ENCODE measurements at regions not wholly inside any gene's neighbourhood (a gene's known extent, or its start where the extent isn't known, plus 50 kb on each side); places are given as distances from the start of the nearest gene placed in this dataset.
"Not testable (repeated sequence)": the region's sequence is repeated elsewhere in the genome, so short reads cannot be mapped to it uniquely, and the experiment has no call there.

GRCh38 chr1:34371179-34371578, 194.5 kb downstream of the C1orf94 start:
- not testable (repeated sequence) for DNase-seq

DNA sequence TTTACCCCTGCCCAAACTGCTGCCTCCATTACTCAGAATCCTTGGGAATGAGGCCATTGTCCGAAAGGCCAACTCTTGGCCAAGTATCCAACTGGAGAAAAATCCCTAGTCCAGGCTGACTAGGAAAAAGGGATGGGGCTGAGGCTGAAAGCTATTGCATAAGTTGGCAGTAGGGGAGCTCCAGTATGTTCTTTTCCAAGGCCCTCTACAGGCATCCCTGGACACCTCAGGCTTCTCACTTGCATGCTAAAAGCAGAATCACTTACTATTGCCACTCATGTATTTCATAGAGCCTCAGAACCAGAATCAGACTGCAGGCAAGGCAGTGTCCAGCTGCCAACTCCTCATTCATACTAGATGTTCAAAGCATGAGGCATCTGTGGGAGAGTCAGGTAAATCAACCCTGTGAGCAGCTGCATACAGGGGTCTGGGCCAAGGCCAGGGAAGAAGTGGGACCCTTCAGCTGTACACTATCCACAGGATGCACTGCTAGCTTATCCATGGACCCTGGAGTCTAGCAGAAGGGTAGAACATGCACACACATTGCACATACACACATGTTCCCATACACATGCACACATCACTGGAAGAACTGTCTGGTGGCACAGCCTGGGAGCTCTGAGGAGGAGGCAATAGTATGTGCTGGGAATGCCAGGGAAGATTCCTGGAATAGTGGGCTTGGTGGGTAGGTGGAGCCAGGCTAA, 195.3 kb downstream of the C1orf94 start:
- DNase-seq = no peak

GRCh38 chr1:34372891-34373290, 196.2 kb downstream of the C1orf94 start:
- DNase-seq = no peak

DNA sequence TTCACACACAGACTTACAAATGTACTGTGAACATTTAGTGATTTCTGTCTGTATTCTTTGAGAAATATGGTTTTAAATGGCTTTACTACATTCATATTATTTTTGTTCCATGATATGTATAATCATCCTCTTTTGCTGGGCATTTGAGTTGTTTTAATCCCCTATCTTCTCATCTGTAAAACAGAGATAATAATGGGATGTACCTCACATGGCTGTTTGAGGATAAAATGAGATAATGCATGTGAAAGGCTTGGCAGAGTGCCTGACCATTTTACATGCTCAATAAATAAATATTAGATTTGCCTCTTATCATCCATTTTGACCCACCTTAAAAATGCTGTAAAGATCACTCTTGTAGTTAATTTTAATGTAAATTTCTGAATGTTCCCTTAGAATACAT, 197.2 kb downstream of the C1orf94 start:
- DNase-seq = no peak

DNA sequence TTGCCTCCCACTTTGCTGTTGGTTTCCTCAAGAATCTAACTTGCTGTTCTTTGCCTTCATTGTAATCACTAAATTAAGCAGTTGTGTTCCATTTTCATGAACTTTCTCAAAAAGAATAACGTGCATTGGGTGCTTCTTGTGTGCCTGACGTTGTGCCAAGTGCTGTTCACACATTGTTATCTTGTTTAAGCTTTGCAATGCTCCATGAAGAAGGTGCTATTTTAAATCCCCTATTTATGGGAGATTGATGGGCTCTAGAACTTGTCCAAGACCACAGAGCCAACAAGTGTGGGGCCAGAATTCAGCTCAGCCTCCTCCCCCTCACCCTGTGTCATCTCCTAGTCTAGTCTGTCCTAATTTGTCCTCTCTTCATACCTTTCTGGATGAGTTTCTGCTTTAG, 199.8 kb downstream of the C1orf94 start:
- DNase-seq = no peak

- DNase-seq = no peak
Observed at GRCh38 chr1:34378968-34379856, 202.5 kb downstream of the C1orf94 start.

GRCh38 chr1:34379911-34380310, 203.2 kb downstream of the C1orf94 start:
- no peak for DNase-seq

GRCh38 chr1:34380526-34381124, 203.9 kb downstream of the C1orf94 start:
- no peak for DNase-seq

DNA sequence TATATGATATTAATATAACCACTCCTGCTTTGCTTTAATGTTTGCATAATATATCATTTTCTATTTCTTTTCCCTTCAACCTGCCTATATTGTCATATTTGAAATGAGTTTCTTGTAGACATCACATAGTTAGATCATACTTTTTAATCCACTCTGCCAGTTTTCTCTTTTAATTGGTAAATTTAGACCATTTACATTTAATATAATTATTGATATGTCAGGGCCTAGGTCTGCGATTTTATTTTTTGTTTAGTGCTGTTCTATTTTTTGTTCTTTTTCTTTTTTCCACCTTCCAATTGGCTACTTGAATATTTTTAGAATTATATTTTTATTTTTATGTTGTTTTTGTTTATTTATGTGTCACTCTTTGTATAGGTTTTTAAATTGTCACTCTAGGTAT, 213.3 kb downstream of the C1orf94 start:
- no peak for DNase-seq

- no peak for DNase-seq
Observed at GRCh38 chr1:34396042-34396441, 219.3 kb downstream of the C1orf94 start.

DNA sequence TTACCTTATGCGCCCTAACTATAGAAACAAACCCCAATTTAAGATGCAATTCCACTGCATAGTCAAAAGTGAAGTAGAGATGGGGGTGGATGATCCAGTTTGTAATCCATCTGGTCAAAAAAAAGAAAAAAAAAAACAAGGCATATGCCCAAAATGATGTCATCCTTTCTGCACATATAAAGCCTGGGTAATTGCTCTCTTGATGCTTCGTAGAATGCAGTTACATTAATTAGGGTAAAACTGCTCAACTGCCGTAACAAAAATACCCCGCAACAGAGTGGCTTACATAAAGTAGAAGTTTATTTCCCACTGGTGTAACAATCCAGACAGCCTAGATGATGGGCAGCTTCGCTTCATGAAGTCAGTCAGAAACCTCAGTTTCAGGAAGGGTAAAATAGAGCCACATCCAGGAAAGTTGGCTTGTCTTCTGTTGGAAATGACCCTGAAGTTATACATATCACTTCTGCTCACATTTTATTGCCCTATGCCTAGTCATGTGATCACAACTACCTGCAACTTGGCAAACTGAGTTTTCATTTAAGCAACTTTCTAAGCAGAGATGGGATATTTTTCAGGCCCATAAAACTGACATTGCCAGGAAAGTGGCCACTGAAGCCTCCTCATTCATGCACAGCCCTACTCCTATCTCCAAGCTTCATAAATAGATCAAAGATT, 221.7 kb downstream of the C1orf94 start:
- DNase-seq = no peak

DNA sequence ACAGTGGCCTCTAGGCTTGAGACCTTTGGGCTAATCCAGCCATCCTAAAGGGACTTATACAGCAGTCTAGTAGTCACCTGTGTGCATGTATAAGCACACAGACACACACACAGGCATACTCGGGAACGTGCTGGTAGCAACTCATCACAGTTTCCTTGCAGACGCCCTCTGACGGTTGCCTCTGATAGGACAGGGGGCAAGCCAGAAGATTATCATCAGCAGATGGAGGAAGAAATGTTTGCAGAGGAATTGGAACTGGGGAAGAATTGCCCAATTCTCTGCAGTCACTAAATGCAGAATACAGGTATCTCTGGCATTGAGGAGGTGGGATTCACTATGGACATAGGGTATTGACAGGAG, 222.2 kb downstream of the C1orf94 start:
- DNase-seq = no peak

GRCh38 chr1:34400675-34401074, 224.0 kb downstream of the C1orf94 start:
- no peak for DNase-seq

DNA sequence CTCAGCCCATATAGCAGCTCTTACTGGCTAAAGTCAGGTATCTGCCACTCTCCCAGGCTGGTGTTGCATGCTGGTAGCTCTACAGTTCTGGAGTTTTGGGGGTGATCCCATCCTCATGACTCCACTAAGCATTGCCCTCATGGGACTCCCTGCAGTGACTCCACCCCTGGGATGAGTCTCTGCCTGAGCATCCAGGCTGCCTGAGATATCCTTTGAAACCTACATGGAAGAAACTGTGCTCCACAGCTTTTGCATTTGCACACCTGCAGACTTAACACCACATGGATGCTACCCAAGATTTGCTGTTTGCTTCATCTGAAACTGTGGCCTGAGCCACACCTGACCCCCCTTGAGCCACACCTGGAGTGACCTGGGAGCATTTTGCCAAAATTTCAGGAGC, 226.4 kb downstream of the C1orf94 start:
- no peak for DNase-seq

GRCh38 chr1:34404804-34405203, 228.1 kb downstream of the C1orf94 start:
- DNase-seq = no peak

GRCh38 chr1:34405266-34405959, 228.7 kb downstream of the C1orf94 start:
- no peak for DNase-seq

- DNase-seq = no peak
Observed at GRCh38 chr1:34406377-34406776, 229.7 kb downstream of the C1orf94 start.

- DNase-seq = no peak
Observed at GRCh38 chr1:34406833-34407539, 230.3 kb downstream of the C1orf94 start.

DNA sequence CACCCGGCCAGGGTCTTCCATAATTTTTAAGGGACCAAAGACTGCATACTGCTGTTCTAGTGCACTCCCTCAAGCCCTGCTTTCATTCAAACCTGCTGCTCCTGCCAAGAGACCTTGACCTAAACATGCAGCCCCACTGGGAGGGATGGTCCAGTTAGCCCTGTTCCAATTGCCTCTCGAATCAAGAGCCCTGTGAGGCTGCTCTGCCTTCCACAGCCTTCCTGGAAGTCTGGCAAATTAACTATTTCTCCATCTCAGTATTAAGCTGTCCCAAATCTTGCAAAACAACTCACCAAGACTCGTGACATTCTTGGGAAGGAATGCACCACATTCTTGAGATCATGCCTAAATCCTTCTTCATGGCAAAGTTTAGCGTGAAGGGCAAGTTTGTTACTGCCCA, 231.3 kb downstream of the C1orf94 start:
- no peak for DNase-seq

- no peak for DNase-seq
Observed at GRCh38 chr1:34409689-34410229, 233.1 kb downstream of the C1orf94 start.

DNA sequence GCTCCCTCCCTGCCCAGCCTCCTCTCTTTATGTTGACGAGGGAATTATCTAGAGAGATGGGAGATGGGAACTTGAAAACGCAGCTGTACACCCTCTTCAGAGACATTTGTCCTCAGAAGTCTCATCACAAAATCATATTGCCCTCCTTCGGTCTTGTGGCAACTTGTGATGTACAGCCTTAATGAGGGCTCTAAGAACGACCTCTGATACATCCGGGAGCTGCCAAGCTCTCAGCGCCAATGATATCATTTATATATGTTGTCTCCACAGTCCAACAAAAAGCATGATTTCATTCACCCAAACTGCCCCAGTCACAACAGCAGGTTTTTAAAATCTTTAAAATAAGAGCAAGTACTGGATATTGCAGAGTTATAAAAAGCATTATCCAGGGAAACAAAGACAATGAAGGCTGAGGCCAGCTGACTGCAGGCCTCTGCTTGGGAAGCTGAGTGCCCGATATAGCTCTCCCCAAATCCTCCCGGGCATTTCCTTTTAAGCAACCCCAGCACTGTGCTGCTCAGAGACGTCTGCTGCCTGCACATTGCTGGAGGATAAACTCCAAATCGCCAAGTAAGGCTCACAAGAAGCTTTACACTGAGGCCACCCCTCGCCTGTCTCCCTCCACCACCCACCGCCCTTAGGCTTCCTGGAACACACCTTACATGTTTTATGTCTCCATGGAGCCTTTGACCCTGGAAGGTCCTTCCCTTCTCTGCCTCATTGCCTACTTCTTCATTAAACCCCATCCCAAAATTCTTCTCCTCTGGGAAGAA, 236.1 kb downstream of the C1orf94 start:
- DNase-seq = no peak

Data from inflammatory macrophage treated with lipopolysaccharide for 4 hours (primary cell).